ENCODE measurements at regions not wholly inside any gene's neighbourhood (a gene's known extent, or its start where the extent isn't known, plus 50 kb on each side); places are given as distances from the start of the nearest gene placed in this dataset.
"Not testable (repeated sequence)": the region's sequence is repeated elsewhere in the genome, so short reads cannot be mapped to it uniquely, and the experiment has no call there.

DNA sequence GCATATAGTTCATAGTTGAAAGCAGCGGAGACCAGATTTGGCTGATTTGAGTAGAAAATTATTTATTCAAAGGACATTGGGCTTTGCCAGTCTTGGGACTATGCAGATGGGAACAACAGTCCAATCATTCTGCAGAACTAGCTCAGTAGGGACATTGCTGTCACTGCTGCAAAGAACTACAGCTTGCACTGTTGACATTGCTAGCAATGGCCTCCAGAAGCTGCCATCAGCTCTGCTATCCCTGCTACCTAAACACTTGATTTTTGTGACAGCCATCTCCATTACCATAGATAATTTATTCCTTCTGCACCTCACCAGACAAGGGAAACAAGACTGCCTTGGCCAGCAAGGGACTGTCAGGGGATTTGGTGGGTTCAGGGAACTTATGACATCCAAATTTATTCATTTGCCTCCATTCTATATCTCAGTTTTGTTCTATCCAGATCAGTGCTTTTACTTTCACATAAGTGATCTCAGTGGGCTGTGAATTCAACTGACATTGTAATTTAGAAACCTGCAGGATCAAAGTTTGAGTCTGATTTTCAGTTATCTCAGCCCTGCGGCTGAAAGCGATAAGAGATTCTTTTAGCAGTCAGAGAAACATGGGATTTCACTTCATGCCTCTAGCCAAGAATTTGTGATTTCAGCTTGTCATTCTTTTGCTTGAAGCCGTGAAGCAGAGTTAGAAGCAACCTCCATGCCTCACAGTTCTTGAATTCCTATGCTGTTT lies 136.7 kb upstream of the FBXO33 start:
- no peak for DNase-seq (ENCODE audit: extremely low read depth, low read depth)

- DNase-seq (ENCODE audit: extremely low read depth, low read depth) = no peak
These were observed 134.6 kb upstream of the FBXO33 start for GRCh38 chr14:39566795-39567194.

GRCh38 chr14:39563361-39563760 lies 131.1 kb upstream of the FBXO33 start:
- DNase-seq (ENCODE audit: extremely low read depth, low read depth) = peak; percentile 1

DNA sequence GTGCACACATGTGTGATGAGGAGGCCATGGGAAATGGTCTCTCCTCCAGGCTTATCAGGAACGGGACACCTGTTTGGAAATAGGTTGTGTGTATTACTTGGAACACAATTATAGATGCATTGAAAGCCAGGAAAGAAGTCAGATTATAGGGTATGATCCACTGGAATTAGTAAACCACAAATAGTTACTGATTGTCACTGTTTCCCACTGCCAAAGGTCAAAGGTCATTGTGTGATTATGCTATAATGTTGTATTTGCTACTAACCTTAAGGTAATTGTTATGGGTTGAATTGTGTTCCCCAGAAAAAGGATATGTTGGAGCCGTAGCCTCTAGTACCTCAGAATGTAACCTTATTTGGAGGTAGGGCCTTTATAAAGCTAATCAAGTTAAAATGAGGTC lies 129.9 kb upstream of the FBXO33 start:
- DNase-seq (ENCODE audit: extremely low read depth, low read depth) = no peak

DNA sequence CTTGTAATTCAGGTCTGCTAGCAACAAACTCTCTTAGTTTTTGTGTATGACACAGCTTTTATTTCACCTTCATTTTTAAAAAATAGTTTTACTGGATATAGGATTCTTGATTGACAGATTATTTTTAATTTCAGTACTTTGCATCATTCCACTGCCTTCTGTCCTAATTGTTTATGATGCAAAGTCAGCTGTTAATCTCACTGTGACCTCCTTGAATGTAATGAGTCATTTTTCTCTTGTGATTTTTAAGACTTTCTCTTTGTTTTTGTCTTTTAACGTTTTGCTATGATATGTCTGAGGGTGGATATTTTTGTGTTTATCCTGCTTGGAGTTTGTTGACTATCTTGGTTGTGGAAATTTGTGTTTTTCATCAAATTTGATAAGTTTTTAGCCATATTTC lies 126.3 kb upstream of the FBXO33 start:
- DNase-seq (ENCODE audit: extremely low read depth, low read depth) = no peak

DNA sequence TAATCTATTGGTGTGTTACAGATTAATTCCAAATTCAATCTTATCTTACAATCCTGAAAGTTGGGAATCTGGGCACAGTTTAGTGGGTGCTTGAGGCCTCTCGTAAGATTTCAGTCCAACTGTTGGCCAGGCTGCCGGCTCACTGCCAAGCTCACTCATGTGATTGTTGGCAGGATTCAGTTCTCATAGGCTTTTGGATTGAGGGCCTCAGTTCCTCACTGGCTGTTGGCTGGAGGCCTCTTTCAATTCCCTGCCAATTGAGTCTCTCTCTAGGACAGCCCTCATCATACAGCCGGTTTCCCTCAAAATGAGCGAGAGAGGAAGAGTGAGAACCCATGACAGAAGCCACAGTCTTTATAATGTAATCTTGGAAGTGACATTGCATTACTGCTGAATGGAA lies 123.5 kb upstream of the FBXO33 start:
- no peak for DNase-seq (ENCODE audit: extremely low read depth, low read depth)

DNA sequence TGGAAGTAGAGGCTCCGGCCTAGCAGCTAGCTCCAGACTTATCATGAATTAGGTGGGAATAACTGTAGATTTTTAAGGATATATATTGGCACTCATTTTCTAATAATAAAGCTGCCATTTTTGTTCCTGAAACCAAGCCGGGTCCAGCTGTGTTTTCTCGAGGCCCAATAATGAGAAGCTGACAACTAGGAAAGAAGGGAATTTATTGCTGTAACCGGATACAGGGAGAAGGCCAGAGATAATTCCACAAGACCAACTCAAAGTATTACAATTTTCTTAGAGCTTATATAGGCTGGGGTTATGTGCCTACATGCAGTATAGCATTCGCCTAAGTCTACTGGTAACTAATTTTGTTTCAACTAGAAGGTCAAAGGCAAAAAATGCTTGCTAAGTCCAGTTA lies 122.3 kb upstream of the FBXO33 start:
- DNase-seq (ENCODE audit: extremely low read depth, low read depth) = no peak

DNA sequence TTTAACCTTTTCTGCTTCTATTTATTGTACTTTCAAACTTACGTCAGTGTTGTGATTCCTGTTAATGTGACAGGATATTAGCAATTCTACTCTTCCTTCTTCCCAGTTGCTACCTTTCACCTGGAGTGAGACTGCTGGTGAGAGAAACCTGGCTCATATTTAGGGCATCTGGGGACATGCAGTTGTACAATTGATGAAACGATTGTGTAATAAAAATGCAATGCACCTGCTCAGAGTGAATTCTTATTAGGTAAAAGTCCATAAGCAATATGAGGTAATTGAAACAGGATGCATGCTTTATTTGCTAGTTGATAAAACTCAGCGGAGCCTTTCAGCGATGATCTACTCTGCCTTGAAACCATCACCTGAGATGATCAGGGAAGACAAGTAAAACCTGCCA lies 116.1 kb upstream of the FBXO33 start:
- no peak for DNase-seq (ENCODE audit: extremely low read depth, low read depth)

DNA sequence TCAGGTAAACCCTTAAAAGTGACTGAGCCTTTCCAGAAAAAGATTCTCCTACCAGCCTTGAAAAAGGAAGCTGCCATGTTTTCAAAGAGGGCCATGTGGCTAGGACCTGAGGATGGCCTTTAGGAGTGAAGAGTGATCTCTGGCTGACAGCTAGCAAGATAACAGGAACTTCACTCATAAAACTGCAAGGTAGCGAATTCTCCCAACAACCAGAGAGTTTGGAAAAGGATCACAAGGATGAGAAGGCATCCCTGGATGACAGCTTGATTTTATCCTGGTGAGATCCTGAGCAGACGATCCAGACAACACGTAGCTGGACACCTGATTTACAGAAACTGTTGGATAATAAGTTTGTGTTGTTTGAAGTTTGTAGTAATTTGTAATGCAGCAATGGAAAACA lies 115.6 kb upstream of the FBXO33 start:
- no peak for DNase-seq (ENCODE audit: extremely low read depth, low read depth)

DNA sequence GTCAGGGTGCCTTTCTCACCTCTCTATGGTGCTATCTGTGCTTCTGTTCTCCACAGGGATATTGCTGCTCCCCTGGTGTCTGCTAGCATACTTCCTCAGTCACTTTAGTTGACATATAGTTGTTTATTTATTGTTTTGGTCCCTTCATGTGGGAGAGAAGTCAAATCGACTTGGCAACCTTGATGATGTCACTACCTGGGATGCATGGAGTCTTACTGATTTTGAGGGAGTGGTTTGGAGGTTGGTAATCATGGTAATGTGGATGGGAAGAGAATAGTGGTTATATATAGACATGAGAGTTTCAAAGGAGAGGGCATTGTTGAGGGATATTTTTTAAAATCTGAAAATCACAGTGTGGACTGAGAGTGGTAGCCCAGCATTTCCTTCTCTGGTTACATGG lies 73.6 kb upstream of the FBXO33 start:
- no peak for DNase-seq (ENCODE audit: extremely low read depth, low read depth)

GRCh38 chr14:39500253-39500652 lies 68.0 kb upstream of the FBXO33 start:
- DNase-seq (ENCODE audit: extremely low read depth, low read depth) = no peak

GRCh38 chr14:39499514-39499913 lies 67.3 kb upstream of the FBXO33 start:
- no peak for DNase-seq (ENCODE audit: extremely low read depth, low read depth)

DNA sequence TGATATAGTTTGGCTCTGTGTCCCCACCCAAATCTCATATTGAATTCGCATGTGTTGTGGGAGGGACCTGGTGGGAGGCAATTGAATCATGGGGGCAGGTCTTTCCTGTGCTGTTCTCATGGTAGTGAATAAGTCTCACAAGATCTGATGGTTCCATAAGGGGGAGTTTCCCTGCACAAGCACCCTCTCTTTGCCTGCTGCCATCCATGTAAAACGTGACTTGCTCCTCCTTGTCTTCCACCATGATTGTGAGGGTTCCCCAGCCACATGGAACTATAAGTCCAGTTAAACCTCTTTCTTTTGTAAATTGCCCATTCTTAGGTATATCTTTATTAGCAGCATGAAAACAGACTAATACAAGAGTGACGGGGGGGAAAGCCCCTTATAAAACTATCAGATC lies 65.4 kb upstream of the FBXO33 start:
- not testable (repeated sequence) for DNase-seq (ENCODE audit: extremely low read depth, low read depth)

DNA sequence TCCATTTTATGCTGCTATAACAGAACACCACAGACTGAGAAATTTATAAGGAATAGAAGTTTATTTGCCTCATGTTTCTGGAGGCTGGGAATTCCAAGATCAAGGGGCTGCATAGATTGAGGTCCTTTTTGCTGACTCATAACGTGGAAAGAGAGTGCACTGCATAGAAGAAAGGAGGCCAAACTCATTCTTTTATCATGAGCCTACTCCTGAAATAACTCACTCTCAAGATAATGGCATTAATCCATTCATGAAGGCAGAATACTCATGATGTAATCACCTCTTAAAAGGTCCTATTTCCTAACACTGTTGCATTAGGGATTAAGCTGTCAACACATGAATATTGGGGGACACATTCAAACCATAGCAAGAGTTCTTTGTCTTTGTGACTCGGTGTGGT lies 60.0 kb upstream of the FBXO33 start:
- no peak for DNase-seq (ENCODE audit: extremely low read depth, low read depth)

GRCh38 chr14:39491134-39491571 lies 58.9 kb upstream of the FBXO33 start:
- peak; percentile 36 for DNase-seq (ENCODE audit: extremely low read depth, low read depth)

- DNase-seq (ENCODE audit: extremely low read depth, low read depth) = no peak
These were observed 56.4 kb upstream of the FBXO33 start for GRCh38 chr14:39488600-39488999.

DNA sequence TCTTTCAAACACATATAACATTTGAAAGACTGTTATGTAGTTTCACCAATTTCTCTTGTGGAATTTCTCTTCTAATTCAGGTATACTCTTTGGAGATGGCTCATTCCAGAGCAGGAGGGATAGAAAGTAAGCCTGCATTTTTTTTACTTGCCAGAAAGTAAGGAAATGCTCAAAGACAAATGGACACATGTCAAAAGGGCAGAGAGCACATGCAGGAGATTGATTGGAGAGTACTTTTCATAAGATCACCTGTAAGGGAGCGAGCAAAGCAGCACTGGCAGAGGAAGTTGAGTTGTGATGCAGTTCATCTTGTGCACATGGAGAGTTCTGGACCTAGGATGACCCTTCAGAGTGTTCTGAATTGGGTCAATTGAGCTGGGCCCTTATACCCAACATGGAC lies 51.4 kb upstream of the FBXO33 start:
- DNase-seq (ENCODE audit: extremely low read depth, low read depth) = no peak

All from NCI-H460 (cell line).